NCI-H1048 (cell line): ENCODE measurements at regions not wholly inside any gene's neighbourhood (a gene's known extent, or its start where the extent isn't known, plus 50 kb on each side); places are given as distances from the start of the nearest gene placed in this dataset.
"Not testable (repeated sequence)": the region's sequence is repeated elsewhere in the genome, so short reads cannot be mapped to it uniquely, and the experiment has no call there.

Experiments used
- DNase-seq: peaks from one replicate; lab custom pipeline; 2025; lab: John Stamatoyannopoulos, UW

DNA sequence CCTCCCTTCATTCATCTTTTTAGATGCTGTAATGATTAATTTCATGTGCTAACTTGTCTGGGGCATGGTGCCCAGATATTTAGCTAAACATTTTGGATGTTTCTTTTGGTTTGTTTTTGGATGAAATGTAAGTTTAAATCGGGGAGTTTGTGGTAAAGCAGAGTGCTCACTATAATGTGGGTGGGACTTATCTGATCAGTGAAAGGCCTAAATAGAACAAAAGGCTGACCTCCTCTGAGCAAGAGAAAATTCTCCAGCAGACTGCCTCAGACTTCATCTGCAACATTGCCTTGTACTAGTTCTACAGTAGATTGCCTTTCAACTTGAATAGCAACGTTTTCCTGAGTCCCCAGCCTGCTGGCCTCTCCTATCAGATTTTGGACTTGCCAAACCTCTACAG is 183.6 kb downstream of the S1PR1 start:
- DNase-seq: no peak

DNA sequence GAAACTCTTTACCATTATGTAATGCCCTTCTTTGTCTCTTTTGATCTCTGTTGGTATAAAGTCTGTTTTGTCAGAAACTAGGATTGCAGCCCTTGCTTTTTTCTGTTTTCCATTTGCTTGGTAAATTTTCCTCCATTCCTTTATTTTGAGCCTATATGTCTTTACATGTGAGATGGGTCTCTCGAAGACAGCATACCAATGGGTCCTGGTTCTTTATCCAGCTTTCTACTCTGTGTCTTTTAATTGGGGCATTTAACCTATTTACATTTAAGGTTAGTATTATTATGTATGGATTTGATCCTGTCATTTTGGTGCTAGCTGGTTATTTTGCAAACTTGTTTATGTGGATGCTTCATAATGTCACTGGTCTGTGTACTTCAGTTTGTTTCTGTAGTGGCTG is 191.3 kb downstream of the S1PR1 start:
- DNase-seq: not testable (repeated sequence)

DNA sequence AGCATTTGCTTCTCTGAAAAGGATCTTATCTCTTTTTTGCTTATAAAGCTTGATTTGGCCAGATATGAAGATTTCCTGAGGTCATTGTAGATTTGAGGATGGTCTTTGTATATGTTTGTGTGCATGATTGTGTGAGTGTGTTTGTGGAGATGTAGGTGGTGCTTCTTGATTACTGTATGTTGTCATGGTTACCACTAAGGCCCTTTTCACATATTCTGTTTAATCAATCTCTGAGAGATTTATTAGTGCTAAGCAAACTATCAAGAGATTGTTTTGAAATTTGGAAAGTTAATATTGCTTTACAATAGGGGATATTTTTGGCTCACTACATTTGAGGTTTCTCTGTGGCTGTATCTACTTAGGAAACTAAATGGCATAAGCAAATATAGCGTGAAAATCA is 191.7 kb downstream of the S1PR1 start:
- DNase-seq: no peak

DNA sequence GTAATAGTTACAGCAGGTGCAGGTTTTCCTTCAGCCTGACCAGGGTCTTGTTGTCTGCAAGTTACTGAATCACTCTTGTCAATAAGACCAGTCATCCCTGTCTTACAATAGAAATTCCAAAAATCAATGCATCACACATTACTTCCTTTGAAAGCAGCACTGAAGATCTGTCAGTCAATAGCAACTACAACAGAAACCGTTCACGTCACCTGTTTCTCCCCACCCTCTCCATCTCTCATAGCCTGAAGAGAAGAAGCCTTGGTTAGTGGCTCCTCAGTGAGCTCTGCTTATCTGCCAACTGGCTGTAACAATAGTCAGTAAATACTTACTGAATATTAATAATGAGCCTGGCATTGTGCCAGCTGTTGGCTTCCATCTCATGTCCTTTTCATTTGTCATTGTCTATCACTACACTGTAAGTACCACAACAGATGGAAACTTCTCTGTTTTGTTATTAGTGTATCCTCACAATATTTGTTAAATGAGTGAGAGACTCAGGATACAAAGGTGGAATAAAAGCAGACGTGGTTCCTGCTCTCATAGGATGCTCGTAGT is 195.2 kb downstream of the S1PR1 start:
- no peak for DNase-seq

DNA sequence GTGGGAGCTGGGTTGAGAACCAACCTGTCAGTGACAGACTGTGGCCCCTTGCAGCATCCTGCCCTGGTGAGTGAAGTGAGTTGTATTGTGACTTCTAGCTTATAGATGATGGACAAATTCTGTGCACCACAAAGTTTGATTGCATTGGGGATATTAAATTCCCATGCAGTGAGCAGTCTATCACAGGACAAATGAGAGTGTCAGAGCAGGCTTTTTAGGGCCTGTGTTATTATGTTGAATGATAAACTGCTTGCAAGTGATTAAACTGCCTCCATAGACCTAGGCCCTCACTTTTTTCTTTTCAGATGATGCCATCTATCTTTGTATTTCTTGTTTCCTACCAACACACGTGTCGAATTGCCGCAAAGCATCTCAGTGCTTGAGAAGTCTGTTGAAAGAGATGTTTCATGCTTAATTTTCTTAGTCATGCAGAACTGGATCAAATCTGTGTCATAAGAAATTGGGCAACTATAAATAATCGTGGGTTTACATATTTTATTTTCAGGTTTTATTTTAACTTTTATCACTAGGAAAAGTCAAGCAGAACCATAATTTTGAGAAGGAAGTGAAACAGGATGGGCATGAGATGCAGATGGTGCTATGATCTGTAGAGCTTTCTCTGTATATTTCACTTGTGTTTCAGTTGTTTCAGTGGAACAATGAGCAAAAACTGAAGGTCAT is 199.2 kb downstream of the S1PR1 start:
- DNase-seq: no peak

DNA sequence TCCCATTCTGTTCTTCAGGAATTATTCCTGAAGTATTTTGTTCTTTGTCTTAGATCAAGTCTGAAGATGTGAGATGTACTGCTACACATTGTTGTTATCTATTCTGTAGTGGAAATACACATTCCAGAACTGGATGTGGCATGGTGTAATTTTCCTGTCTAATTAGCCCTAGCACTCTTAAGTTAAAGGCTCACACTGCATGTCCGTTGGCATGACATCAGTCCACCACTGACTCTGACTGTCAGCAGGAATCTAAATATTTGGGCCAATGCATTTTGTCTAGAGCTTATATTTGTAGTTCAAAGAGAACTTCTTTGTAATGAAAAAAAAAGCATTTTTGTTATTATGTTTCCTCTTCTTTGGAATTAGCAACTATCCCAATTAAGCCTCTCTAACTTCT is 201.0 kb downstream of the S1PR1 start:
- no peak for DNase-seq

DNA sequence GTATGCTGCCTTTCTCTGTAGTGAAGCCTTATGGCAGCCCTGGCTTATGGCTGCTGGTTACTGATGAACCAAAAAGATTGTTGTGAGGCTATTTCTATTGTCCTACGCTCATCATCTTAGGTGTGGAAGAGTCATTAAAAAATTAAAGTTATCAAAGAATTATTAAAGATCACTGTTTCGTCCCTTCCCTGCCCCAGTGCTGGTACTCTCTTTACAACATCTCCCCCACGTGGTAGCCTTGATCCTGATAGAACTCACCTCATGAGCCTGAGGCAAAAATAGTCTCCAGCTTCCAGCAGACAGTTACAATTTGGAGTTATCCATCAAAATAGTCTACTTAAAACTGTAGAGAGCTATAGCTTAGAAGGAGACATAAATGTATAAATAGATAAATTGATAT is 201.5 kb downstream of the S1PR1 start:
- DNase-seq: no peak

DNA sequence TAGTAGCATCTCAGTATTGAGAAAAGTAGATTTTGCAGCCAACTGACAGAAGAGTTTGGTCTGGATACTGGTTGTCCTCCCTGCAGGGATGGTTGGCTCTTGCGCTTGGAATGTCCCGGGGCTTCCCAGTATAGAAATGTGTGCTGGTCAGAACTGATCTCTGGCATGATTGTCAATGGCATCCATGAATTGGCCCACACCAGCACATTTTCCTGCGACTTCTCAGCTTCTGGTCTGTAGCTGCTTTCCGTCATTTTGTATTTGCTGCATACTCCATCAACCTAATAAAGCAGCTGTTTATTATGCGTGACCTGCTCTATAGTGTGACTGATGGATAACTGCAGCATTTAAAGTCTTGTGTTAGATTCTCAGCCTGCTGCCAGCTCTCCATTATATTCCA is 203.7 kb downstream of the S1PR1 start:
- no peak for DNase-seq

DNA sequence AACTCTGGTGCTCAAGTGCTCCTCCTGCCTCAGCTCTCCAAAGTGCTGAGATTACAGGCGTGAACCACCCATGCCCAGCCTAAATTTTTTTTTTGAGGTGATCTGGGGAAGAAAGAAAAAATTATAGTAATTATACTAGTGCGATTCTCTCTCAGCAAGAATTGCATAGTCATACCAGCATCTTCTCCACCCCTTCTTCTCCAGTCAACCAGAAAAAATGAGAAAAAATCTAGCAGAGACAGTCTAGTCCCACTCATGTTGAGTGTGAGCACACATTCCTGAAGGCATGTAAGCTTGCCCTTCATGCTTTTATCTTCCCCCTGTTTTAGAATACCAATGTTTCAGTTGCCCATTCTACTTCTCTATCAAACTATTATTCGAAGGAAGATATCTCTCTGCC is 207.6 kb downstream of the S1PR1 start:
- no peak for DNase-seq

DNA sequence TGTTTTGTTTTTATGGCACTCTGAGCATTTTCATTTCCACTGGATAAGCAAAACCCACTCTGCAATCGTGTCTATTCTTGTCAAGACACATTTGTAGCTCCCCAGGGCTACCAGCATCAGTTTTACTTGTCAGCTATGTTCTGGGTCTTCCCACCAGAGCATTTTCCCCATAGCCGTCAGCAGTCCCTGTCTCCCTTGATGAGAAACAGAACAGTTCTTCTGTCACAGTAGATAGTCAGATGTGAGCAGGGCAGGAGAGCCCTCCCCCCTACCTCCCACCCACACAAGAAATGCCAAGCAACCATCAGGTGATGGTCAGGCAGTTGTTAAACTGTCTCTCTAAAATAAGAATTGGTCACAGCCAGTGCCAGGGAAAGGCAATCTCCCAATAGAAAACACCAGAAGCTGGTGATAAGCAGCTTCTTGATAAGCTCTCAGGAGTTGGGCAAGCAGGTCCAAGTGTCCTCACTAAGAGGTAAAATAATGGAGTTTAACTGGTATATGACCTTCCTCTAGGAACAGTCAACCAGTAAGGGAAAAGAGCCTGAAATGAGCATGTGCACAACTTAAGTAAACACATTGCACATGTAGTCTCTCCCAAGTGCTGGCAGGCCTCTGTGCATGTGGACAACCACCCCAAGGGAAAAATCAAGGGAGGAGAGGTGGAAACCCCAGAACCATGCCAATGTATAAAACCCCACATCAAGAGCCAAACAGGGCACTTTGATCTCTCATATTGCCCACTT is 208.2 kb downstream of the S1PR1 start:
- no peak for DNase-seq

DNA sequence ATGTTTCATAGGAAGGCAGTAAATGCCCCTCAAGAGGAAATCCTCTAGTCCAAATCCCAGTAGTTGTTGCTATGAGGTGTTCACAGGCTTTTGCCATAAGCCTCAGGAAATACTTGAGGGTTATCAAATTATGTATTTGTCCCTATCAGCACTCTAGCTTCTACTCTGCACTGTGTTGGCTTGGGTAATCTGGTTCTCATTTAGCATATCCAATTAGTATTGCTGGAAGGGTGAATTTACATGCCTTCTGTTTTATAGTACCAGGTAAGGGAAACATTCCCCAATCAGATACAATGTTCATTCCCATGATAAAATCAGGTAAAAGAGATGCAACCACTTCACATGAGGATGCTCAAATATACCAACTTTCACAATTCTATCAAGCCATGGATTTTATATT is 211.2 kb downstream of the S1PR1 start:
- no peak for DNase-seq

DNA sequence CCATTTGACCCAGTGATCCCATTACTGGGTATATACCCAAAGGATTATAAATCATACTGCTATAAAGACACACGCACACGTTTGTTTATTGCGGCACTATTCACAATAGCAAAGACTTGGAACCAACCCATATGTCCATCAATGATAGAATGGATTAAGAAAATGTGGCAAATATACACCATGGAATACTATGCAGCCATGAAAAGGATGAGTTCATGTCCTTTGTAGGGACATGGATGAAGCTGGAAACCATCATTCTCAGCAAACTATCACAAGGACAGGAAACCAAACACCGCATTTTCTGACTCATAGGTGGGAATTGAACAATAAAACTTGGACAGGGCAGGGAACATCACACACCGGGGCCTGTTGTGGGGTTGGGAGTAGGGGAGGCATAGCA is 213.9 kb downstream of the S1PR1 start:
- DNase-seq: not testable (repeated sequence)

DNA sequence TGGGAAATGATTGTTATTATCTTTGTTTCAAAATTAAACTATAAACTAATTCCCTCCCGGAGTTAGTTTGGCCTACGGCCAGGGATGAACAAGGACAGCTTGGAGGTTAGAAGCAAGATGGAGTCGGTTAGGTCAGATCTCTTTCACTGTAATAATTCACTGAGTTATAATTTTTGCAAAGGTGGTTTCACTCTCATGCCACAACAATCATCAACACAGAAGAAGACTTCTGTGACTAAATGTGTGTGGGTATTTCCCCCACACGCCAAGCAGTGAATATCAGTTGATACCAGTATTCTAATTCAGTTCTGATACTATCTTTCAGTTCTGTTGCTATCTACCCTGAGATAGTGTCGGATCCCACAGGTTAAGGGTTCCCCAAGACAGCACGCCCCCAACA is 215.1 kb downstream of the S1PR1 start:
- DNase-seq: no peak

DNA sequence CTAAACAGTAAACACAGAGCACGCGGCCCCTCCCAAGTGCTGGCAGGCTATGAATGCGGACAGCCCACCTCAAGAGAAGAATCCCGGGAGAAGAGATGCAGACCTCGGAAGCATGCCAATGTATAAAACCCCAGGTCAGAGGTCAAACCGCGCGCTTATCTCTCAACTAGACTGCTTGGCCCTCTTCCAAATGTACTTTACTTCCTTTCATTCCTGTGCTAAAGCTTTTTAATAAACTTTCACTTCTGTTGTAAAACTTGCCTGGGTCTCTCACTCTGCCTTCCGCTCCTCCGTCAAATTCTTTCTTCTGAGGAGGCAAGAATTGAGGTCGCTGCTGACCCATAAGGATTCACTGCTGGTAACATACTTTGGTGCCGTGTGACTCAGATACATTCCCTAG is 216.0 kb downstream of the S1PR1 start:
- DNase-seq: no peak

DNA sequence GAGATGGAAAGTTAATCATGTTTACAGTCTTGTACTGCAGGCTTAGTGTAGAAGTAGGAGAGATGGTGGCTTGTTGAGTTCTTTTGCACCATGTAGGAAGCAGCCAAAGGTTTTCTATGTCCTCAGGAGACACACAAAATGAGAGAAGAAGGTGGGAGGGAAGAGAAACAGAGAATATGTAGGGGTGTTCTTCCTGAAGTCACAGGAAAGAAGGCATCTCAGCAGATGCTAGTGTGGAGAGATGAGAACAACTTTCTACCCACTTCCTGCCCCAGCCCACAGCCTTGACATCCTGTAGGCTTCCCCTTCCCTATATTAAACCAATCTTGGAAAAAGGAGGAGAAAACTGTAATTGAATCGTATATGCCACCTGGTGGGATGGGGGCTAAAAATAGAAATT is 217.0 kb downstream of the S1PR1 start:
- DNase-seq: no peak

DNA sequence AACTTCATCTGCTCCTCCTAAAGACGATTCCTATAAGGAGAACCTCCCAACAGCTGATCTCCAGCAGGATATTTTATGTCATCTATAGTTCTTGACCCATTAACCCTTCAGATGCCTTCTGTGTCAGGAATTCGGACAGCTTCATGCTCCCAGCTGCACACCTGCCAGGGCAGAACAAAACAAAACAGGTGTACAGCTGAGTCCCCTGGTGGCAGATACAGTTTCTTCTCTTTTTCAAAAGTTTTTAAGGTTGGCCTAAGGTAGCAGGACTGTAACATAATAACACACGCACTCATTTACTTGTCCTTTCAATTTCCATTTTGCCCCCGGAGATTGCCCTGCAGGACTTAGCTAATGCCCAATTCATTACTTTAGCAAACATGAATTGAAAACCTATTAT is 218.3 kb downstream of the S1PR1 start:
- no peak for DNase-seq

DNA sequence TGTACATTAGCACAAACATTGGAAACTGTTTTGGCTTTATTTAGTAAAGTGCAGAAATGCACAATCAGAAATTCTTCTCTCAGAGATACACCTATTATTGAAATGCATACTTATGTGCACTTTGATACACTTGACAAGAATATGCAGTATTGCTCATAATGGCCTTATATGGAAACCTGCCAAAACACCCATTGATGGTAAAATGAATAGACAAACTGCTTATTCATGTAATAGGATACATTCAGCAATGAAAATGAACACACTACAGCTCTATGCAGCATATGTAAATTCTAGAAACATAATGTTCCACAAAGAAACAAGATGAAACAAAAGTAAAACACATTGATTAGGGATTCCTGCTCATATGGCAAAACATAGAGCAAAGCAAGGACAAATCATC is 223.9 kb downstream of the S1PR1 start:
- no peak for DNase-seq

DNA sequence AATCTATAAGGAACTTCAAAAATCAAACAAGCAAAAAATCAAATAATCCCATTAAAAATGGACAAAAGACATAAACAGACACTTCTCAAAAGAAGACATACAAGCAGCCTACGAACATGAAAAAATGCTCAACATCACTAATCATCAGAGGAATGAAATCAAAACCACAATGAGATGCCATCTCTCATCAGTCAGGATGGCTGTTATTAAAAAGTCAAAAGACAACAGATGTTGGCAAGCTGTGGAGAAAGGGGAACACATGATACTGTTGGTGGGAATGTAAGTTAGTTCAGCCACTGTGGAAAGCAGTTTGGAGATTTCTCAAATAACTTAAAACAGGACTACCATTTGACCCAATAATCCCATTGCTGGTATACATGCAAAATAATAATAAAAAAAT is 226.4 kb downstream of the S1PR1 start:
- DNase-seq: no peak

DNA sequence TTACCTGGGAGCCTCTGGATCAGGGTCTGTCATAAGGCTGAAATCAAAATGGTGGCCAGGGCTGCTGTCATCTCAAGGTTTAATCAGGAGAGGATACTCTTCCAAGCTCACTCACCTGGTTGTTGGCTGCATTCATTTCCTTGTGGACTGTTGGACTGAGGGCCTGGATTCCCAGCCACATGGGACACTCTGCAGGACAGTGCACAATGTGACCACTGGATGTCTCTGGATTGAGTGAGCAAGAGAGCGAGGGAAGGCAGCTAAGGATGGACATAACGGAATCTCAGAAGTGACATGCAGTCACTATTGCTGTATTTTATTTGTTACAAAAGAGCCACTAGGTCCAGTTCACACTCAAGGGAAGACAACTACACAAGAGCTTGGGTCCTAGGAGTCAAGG is 229.1 kb downstream of the S1PR1 start:
- no peak for DNase-seq

DNA sequence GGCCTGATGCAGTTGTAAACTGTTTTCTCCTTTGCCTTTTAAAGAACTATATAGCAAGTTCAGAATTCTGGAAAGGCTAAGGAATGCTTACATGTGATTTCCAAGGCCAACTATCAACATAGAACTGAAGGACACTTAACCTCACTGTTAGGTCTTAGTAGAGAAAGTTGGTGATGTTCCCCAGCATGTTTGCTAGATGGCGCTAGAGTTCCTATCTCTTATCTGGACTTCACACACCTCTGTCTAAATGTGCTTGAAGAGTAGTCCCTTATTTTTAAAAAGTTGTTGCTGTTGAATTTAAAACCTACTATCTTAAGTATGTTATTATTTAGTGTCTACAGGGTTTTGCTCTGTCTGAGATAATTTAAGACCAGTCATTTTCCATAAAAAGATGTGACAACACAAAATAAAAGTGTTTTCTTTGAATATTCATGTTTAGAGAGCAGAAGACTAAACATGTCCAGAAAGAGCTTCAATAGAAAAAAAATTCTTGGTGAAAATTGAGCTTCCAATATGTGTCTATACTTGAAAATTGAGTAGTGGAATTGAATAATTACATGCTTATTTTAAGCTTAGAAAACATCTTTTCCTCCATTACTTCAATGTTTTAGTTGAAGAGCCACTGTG is 237.3 kb downstream of the S1PR1 start:
- DNase-seq: peak; percentile 36

DNA sequence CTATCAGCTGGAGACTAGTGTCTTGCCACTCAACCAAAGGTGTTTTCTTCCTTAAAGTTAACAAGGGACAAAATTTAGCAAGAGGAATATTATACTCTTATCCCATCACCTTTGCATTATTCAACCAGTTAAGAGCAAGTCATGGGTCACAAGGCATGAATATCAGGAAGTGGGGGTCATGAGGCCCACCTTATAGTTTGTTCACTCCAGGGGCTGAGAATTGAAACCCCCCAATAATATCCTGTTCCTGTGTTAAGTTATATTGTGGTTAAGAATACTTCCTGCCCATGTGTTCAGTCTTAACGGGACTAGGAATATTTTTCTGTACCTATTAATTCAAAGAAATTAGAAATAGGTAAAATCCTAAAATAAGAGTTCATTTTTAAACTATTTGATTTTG is 239.7 kb downstream of the S1PR1 start:
- no peak for DNase-seq

DNA sequence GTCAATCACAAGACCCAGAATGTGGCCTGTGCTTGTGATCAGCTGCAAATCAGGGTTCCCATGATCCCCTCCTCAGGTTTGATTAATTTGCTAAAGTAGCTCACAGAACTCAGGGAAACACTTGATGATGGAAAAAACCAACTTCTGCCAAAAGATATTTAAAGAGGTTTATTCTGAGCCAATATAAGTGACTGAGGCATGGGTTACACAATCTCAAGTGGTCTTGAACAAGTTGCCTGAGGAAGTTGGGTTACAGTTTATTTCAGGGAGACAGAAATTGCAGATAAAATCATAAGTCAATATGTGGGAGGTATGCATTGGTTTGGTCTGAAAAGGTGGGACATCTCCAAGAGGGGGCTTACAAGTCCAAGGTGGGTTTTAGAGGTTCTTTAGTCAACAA is 243.1 kb downstream of the S1PR1 start:
- no peak for DNase-seq

DNA sequence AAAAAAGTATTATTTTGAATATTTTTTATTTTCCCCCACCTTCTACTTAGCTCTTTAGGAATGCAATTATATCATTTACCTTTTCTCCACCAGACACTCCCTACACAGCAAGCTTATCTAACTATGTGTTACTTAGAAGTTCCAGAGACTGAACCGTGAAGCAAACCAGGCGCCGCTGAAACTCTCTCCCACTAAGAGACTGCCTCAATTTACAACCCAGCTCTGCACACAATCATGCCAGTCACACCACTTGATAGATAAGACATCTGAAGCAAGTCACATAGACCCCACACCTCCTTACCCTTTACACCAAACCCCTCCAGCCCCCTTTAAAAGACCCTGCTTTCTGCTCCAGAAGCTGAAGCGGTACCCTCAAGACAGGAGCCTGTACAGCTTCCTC is 245.5 kb downstream of the S1PR1 start:
- DNase-seq: no peak
